GDM1 (cell line): ENCODE measurements at regions not wholly inside any gene's neighbourhood (a gene's known extent, or its start where the extent isn't known, plus 50 kb on each side); places are given as distances from the start of the nearest gene placed in this dataset.

Experiments used
- DNase-seq: peaks from one replicate; lab custom pipeline; 2025; lab: John Stamatoyannopoulos, UW

- DNase-seq, result no peak
These were observed 122.3 kb upstream of the BACE2 start for GRCh38 chr21:41045534-41046268.

- no peak for DNase-seq
These were observed 119.8 kb upstream of the BACE2 start for GRCh38 chr21:41048145-41048544.

- DNase-seq, result no peak
These were observed 119.3 kb upstream of the BACE2 start for GRCh38 chr21:41048623-41049022.

- no peak for DNase-seq
These were observed 115.0 kb upstream of the BACE2 start for GRCh38 chr21:41052820-41053555.

- DNase-seq, result no peak
These were observed 113.9 kb upstream of the BACE2 start for GRCh38 chr21:41054018-41054578.

- no peak for DNase-seq
These were observed 112.7 kb upstream of the BACE2 start for GRCh38 chr21:41055266-41055665.

GRCh38 chr21:41059871-41060270, 108.1 kb upstream of the BACE2 start:
- no peak for DNase-seq

GRCh38 chr21:41061701-41062100, 106.3 kb upstream of the BACE2 start:
- no peak for DNase-seq

- no peak for DNase-seq
These were observed 103.6 kb upstream of the BACE2 start for GRCh38 chr21:41064334-41064791.

GRCh38 chr21:41064951-41065350, 103.0 kb upstream of the BACE2 start:
- DNase-seq, result no peak

GRCh38 chr21:41065539-41065938, 102.4 kb upstream of the BACE2 start:
- DNase-seq, result no peak

- DNase-seq, result no peak
These were observed 101.6 kb upstream of the BACE2 start for GRCh38 chr21:41066086-41066938.

GRCh38 chr21:41067709-41068108, 100.3 kb upstream of the BACE2 start:
- no peak for DNase-seq

GRCh38 chr21:41068496-41068895, 99.5 kb upstream of the BACE2 start:
- DNase-seq, result no peak

- peak; percentile 54 for DNase-seq
These were observed 98.9 kb upstream of the BACE2 start for GRCh38 chr21:41068967-41069642.

GRCh38 chr21:41070284-41070683, 97.7 kb upstream of the BACE2 start:
- no peak for DNase-seq

GRCh38 chr21:41071258-41072171, 96.4 kb upstream of the BACE2 start:
- peak; percentile 29 for DNase-seq

GRCh38 chr21:41073558-41073957, 94.4 kb upstream of the BACE2 start:
- no peak for DNase-seq

GRCh38 chr21:41074396-41075184, 93.4 kb upstream of the BACE2 start:
- DNase-seq, result no peak

- no peak for DNase-seq
These were observed 92.3 kb upstream of the BACE2 start for GRCh38 chr21:41075656-41076055.
